Suprapubic skin (tissue), 4 donors: ENCODE measurements at regions not wholly inside any gene's neighbourhood (a gene's known extent, or its start where the extent isn't known, plus 50 kb on each side); places are given as distances from the start of the nearest gene placed in this dataset.

ENCODE experiments used
- EP300 ChIP-seq: sonication (generic); formaldehyde crosslinking; IDR thresholded peaks from one replicate; pipeline ENCODE4 v1.6.1; 2017; ENCODE audit warnings: antibody characterized with exemption
- POLR2A ChIP-seq, 2 donors: fragments of 450-650 bp; IDR thresholded peaks; one replicate each; pipeline ENCODE4 v1.6.1; 2017; ENCODE audit warnings: antibody characterized with exemption in 2 of 2, mild to moderate bottlenecking in 2 of 2, moderate library complexity in 2 of 2
- POLR2AphosphoS5 ChIP-seq, 3 donors: sonication (generic); formaldehyde crosslinking; IDR thresholded peaks; one replicate each; pipeline ENCODE4 v1.6.1; 2017; ENCODE audit warnings: antibody characterized with exemption in 3 of 3
- TF ChIP-seq, protein P1 (sequence below), 2 donors: fragments of 200-600 bp in 1 of 2; fragments of 450-650 bp in 1 of 2; sonication (generic) in 1 of 2; IDR thresholded peaks; one replicate each; pipeline ENCODE4 v1.5.1; 2016 to 2019; ENCODE audit warnings: antibody characterized with exemption in 2 of 2, mild to moderate bottlenecking in 1 of 2, moderate library complexity in 1 of 2

DNA sequence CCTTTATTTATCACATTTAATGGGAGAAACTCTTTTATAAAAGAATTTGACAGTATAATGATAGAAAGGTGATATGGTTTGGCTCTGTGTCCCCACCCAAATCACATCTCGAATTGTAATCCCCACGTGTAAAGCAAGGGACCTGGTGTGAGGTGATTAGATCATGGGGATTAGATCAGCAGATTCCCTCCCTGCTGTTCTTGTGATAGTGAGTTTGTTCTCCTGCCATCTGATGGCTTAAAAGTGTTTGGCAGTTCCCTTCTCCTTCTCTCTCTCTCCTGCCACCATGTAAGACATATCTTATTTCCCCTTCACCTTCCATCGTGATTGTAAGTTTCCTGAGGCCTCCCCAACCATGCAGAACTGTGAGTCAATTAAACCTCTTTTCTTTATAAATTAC lies 1110.3 kb downstream of the FLRT2 start:
- TF ChIP-seq, protein P1, sequence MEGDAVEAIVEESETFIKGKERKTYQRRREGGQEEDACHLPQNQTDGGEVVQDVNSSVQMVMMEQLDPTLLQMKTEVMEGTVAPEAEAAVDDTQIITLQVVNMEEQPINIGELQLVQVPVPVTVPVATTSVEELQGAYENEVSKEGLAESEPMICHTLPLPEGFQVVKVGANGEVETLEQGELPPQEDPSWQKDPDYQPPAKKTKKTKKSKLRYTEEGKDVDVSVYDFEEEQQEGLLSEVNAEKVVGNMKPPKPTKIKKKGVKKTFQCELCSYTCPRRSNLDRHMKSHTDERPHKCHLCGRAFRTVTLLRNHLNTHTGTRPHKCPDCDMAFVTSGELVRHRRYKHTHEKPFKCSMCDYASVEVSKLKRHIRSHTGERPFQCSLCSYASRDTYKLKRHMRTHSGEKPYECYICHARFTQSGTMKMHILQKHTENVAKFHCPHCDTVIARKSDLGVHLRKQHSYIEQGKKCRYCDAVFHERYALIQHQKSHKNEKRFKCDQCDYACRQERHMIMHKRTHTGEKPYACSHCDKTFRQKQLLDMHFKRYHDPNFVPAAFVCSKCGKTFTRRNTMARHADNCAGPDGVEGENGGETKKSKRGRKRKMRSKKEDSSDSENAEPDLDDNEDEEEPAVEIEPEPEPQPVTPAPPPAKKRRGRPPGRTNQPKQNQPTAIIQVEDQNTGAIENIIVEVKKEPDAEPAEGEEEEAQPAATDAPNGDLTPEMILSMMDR (IDR thresholded peaks at IDR 0.05): no peak
- no peak for TF ChIP-seq POLR2AphosphoS5 (IDR thresholded peaks at IDR 0.05)
- no peak for TF ChIP-seq POLR2A (IDR thresholded peaks at IDR 0.05)
- no peak for TF ChIP-seq EP300
